ENCODE measurements at regions not wholly inside any gene's neighbourhood (a gene's known extent, or its start where the extent isn't known, plus 50 kb on each side); places are given as distances from the start of the nearest gene placed in this dataset.

- DNase-seq: peak; percentile 8 to 41
Observed at GRCh38 chr18:77373730-77374445, 124.2 kb downstream of the GALR1 start.

- DNase-seq: no peak
Observed at GRCh38 chr18:77374446-77374805, 124.8 kb downstream of the GALR1 start.

DNA sequence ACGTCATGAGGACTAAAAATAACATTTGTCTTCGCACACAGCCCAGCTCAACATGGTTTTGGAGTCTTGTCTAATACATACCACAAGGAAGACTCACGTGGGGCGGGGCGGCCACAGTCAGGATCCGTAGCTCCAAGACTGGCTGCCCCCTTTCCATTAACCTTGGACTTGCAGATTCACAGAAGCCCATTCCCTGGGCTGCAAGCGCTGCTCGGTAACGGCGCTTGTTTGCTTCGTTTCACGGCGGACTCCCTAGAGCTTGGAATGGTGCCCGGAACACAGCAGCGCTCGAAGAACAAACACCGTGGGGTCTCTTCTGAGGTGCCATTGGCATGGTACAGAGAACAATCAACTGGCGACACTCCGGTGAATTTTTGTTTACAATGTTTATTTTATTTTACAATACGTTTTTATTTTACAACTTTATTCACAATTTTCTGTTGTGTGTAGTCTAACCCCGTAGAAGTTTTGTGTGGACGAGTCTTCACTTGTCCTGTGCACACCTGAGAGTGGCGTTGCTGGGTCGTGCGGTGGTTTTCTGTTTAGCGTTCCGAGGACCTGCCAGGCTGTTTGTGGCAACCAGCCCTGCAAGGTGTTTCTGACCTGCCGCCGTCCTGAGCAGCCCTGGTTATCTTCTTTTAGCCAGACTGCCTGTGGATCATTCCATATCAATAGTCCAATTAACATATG, 126.5 kb downstream of the GALR1 start:
- peak; percentile 78 to 91 for DNase-seq

- peak in 1 of 2 experiments; percentile 43 for DNase-seq
Observed at GRCh38 chr18:77376733-77377094, 127.1 kb downstream of the GALR1 start.

GRCh38 chr18:77377813-77378212, 128.2 kb downstream of the GALR1 start:
- no peak for DNase-seq

DNA sequence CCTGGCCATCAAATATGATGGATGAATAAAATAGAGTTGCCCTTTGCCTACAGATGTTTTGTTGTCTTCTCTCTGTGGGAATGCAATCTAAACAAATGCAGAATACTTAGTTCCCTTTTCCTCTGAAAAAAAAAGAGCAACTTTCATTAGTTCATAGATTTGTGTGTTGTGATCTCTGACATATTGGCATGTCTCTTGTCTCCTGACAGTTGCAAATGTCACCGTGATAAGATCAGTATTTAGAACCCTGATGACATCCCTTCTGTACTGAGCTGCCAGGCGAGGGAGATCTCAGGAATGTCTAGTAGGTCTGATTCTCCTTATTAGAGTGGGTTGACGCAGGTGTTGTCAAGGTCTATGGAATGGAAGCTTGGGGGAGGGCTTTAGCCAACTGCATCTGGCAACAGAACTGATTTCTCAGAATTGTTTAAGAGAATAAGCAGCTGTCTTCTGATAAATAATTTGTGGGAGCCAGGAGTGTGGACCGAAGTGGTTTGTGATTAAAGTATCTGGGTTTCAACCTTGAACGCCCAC, 130.4 kb downstream of the GALR1 start:
- DNase-seq: no peak

DNA sequence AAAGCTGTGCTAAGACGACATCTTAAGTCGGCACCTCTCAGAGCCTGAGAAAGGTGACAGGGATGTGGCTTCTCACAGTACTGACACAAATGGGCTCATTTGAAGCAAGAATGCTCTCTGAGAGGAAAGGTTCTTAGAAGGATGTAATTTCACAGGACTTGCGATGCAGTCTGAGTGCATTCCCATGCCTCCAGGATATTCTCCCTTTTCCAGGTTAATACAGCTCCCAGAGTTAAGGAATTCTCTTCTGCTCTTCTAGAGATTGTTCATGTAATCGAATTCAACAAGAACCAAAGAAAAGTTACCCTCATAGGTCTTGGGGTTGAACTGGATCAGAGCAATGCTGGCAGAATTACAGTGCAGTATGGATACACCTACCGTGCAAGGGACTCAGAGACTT, 131.0 kb downstream of the GALR1 start:
- DNase-seq: no peak

DNA sequence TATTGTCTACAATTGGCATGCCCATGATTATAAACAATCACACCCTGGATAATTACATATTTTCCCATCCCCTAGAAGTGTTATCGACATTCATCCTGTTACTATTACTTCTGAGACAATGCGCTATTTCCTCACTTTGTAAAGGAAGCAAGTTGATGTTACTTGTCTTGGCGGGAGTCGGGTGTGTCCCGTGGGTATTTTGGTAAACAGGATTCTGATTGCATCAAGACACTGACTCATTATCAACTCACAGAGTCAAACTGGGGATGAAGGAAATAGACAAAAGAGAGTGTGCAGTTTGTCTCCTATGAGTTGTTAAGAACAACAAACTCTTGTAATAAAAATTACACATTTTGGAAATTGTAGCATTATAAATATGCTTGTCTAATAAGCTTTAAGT, 142.7 kb downstream of the GALR1 start:
- DNase-seq: no peak

DNA sequence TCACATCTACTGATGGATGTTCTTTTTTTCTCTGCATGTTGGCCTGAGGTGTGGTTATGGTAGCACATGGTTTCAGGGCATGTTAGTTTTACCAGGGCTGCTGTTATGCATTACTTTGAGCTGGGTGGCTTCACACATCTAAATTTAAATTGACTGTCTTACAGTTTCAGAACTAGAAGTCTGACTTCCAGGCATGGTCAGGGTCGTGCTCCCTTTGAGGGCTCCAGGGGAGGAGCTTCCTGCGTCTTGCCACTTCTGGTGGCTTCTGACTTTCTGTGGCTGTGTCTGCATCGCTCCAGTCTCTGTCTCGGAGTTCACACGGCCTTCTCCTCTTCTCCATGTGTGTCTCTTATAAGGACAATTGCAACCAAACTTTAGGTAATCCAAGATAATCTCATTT, 143.9 kb downstream of the GALR1 start:
- no peak for DNase-seq

DNA sequence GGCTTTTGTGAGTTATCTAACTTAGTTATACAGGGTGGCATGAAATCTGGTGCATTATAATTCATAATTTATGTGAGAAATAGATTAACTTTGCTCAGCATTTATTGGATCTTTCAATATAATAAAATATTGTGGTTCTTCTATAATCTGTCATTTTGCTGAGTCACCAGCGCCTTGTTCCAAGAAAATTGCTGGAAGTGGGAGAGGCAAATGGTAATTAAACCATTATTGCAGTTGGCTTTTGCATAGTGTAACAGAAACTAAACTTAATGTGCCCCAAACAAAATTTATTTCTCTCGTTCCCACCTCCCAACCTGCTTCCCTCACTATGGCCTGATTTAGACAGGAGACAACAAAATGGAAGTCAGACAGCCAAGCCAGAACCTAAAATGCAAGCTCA, 146.3 kb downstream of the GALR1 start:
- DNase-seq: no peak

DNA sequence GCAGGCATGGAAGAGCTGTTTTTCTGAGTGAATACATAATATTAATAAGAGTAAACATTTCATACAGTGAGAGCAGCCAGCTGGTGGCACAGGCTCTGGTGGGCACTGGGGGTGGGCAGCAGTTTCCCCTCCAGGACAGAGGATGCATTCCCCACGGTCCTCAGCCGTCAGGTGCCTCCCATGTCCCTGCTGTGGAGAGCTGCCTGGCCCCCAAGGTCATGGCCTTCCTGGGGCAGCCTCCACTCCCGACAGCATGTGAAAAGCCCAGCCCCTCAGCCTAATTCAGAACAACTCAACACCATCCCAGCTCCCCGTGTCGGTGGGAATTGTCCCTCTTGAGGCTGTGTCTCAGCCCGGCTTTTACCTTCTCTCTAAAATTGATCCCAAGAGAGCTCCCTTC, 147.4 kb downstream of the GALR1 start:
- DNase-seq: no peak

GRCh38 chr18:77397617-77398016, 148.0 kb downstream of the GALR1 start:
- no peak for DNase-seq

DNA sequence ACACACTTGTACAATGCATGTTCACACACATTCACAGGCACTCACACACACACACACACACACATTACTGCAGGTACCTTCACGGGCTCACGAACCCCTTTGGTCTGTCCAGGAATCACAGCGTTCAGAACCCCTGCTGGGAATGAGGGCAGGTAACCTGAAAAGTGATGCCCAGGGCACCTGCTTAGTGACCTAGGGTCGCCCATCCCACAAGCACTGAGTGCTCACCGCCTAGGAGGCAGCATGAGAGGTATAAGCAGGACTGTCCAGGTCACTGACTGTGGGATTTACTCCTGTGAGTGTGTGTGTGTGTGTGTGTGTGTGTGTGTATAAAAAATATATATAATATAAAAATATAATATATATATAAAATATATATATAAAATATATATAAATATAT, 150.9 kb downstream of the GALR1 start:
- no peak for DNase-seq

- no peak for DNase-seq
Observed at GRCh38 chr18:77401173-77401572, 151.5 kb downstream of the GALR1 start.

GRCh38 chr18:77403969-77404535, 154.4 kb downstream of the GALR1 start:
- no peak for DNase-seq

- no peak for DNase-seq
Observed at GRCh38 chr18:77405096-77405495, 155.4 kb downstream of the GALR1 start.

GRCh38 chr18:77407733-77408132, 158.1 kb downstream of the GALR1 start:
- no peak for DNase-seq

DNA sequence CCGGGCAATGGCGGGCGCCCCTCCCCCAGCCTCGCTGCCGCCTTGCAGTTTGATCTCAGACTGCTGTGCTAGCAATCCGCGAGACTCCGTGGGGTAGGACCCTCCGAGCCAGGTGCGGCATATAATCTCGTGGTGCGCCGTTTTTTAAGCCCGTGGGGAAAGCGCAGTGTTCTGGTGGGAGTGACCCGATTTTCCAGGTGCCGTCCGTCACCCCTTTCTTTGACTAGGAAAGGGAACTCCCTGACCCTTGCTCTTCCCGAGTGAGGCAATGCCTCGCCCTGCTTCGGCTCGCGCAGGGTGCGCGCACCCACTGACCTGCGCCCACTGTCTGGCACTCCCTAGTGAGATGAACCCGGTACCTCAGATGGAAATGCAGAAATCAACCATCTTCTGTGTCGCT, 171.9 kb downstream of the GALR1 start:
- peak in 1 of 2 experiments; percentile 6 for DNase-seq

- DNase-seq: peak; percentile 18 to 41
Observed at GRCh38 chr18:77422974-77423867, 173.6 kb downstream of the GALR1 start.

GRCh38 chr18:77433076-77433475, 183.4 kb downstream of the GALR1 start:
- no peak for DNase-seq

DNA sequence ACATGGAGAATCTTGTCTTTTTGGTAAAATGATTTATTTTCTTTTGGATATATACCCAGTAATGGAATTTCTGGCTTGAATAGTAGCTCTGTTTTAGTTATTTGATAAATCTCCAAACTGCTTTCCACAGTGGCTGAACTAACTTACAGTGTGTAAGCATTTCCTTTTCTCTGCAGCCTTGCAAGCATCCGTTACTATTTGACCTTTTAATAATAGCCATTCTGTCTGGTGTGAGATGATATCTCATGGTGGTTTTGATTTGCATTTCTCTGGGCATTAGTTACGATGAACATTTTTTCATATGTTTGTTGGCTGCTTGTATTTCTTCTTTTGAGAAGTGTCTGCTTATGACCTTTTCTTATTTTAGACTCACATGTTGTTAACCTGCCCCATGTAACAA, 190.2 kb downstream of the GALR1 start:
- DNase-seq: no peak

GRCh38 chr18:77442393-77442792, 192.7 kb downstream of the GALR1 start:
- no peak for DNase-seq

DNA sequence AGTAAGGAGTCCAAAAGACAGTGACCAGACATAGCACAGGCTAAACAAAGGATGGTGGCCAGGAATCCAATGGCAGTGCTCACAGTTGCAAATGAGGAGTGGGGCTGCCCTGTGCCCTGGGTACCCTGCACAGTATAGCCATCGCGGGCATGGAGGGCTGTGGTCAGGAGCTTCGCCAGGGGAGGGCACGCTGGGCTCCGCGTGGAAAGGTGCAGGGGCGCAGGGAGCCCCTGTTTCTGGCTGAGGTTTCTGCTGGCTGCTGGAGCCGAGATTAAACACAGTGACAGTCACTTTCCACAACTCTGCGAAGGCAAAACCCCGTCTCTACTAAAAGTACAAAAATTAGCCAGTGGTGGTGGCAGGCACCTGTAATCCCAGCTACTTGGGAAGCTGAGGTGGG, 194.7 kb downstream of the GALR1 start:
- DNase-seq: no peak
